ENCODE measurements at regions not wholly inside any gene's neighbourhood (a gene's known extent, or its start where the extent isn't known, plus 50 kb on each side); places are given as distances from the start of the nearest gene placed in this dataset.
"Not testable (repeated sequence)": the region's sequence is repeated elsewhere in the genome, so short reads cannot be mapped to it uniquely, and the experiment has no call there.

DNA sequence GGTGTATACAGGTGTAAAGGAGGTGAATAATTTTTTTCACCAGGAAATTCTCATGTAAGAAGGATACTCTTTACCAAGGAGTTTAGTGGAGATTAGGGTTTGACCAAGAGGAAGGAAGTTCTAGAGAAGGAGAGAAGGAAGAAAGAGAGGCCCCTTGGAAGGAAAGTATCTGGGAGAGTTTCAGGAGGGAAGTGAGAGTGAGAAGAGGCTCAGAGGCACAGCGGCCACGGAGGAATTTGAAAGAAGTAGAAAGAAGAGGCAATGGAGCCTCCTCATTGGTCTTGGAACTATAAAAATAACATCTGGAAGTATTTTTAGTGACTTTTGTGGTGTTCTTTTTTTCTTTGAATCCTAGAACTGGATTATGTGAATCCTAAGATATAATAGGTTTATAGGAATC is 50.8 kb upstream of the MCUR1 start:
- DNase-seq (ENCODE audit: low read depth): no peak
- no peak overlapping the region for H3K4me3 ChIP-seq (ENCODE audit: low read length)
- TF ChIP-seq, protein P1, sequence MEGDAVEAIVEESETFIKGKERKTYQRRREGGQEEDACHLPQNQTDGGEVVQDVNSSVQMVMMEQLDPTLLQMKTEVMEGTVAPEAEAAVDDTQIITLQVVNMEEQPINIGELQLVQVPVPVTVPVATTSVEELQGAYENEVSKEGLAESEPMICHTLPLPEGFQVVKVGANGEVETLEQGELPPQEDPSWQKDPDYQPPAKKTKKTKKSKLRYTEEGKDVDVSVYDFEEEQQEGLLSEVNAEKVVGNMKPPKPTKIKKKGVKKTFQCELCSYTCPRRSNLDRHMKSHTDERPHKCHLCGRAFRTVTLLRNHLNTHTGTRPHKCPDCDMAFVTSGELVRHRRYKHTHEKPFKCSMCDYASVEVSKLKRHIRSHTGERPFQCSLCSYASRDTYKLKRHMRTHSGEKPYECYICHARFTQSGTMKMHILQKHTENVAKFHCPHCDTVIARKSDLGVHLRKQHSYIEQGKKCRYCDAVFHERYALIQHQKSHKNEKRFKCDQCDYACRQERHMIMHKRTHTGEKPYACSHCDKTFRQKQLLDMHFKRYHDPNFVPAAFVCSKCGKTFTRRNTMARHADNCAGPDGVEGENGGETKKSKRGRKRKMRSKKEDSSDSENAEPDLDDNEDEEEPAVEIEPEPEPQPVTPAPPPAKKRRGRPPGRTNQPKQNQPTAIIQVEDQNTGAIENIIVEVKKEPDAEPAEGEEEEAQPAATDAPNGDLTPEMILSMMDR (conservative IDR thresholded peaks at IDR 0.05; ENCODE audit: low read depth, low read length): no peak

DNA sequence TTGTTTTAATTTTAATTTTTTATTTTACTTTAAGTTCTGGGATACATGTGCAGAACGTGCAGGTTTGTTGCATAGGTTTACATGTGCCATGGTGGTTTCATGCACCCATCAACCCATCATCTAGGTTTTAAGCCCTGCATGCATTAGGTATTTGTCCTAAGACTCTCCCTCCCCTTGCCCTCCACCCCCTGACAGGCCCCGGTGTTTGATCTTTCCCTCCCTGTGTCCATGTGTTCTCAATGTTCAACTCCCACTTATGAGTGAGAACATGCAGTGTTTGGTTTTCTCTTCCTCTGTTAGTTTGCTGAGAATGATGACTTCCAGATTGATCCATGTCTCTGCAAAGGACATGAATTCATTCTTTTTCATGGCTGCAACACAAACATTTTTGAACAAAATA is 50.3 kb upstream of the MCUR1 start:
- not testable (repeated sequence) for DNase-seq (ENCODE audit: low read depth); H3K4me3 ChIP-seq (ENCODE audit: low read length)

Measured in retinal pigment epithelial cell (primary cell).